ENCODE measurements at regions not wholly inside any gene's neighbourhood (a gene's known extent, or its start where the extent isn't known, plus 50 kb on each side); places are given as distances from the start of the nearest gene placed in this dataset.

- CTCF ChIA-PET, result no interaction called here
- BruUV-seq (replicated peaks), result no TSS peak
Observed at GRCh38 chr10:128491686-128492085, 365.5 kb upstream of the MKI67 start.

GRCh38 chr10:128493811-128494210, 367.6 kb upstream of the MKI67 start:
- no TSS peak for BruUV-seq (replicated peaks)

More at GRCh38 chr10:128491686-128492085, 365.5 kb upstream of the MKI67 start:
- Histone ChIP-seq H3K9me3 (ENCODE audit: low read length) (no peaks in the 10 kb centered on the region), H4K20me1 (ENCODE audit: low read length) (no peaks in the 10 kb centered on the region), H3K4me3 (ENCODE audit: low read length) (no peak overlapping the region), H3K4me1 (ENCODE audit: insufficient read depth, low read length) (no peaks in the 10 kb centered on the region), H2AFZ (ENCODE audit: low read length) (no peak overlapping the region), H3K79me2 (ENCODE audit: low read length) (no peaks in the 10 kb centered on the region), H3K36me3 (ENCODE audit: low read depth, low read length) (no peaks in the 10 kb centered on the region), H3K27ac (ENCODE audit: low read length) (no peak overlapping the region), H3K9ac (ENCODE audit: low read length) (no peak overlapping the region), H3K4me2 (ENCODE audit: low read length) (no peak overlapping the region), H3F3A (ENCODE audit: low read length, unreplicated experiment) (no peaks in the 10 kb centered on the region), H3K9me2 (replicated peaks; ENCODE audit: low read length) (no peaks in the 10 kb centered on the region), H3K27me3 (ENCODE audit: low read length) (no peaks in the 10 kb centered on the region)
- POLR2A ChIA-PET (ENCODE audit: unreplicated experiment), result no interaction called here
- intact Hi-C loops (cut with micrococcal nuclease), result no loop called here
- TF ChIP-seq EZH2 (IDR thresholded peaks at IDR 0.05; ENCODE audit: low read length, unreplicated experiment) (no peak), CTCF (conservative IDR thresholded peaks at IDR 0.05; ENCODE audit: low read depth, low read length) (no peak), EZH2phosphoT487 (IDR thresholded peaks at IDR 0.05; ENCODE audit: borderline replicate concordance, low read length) (no peak)
- DNase-seq (no peak), ATAC-seq (no peak)

GRCh38 chr10:128494665-128495064, 368.4 kb upstream of the MKI67 start:
- Histone ChIP-seq H3K36me3 (ENCODE audit: low read depth, low read length) (no peaks in the 10 kb centered on the region), H3K4me2 (ENCODE audit: low read length) (no peak overlapping the region), H3K9me3 (ENCODE audit: low read length) (no peaks in the 10 kb centered on the region), H3K4me1 (ENCODE audit: insufficient read depth, low read length) (no peaks in the 10 kb centered on the region), H3F3A (ENCODE audit: low read length, unreplicated experiment) (no peaks in the 10 kb centered on the region), H2AFZ (ENCODE audit: low read length) (no peak overlapping the region), H3K9me2 (replicated peaks; ENCODE audit: low read length) (no peaks in the 10 kb centered on the region), H3K4me3 (ENCODE audit: low read length) (no peak overlapping the region), H4K20me1 (ENCODE audit: low read length) (no peaks in the 10 kb centered on the region), H3K79me2 (ENCODE audit: low read length) (no peaks in the 10 kb centered on the region), H3K9ac (ENCODE audit: low read length) (no peak overlapping the region), H3K27me3 (ENCODE audit: low read length) (no peaks in the 10 kb centered on the region), H3K27ac (ENCODE audit: low read length) (no peak overlapping the region)
- ChIA-PET CTCF (no interaction called here), POLR2A (ENCODE audit: unreplicated experiment) (no interaction called here)
- intact Hi-C loops (cut with micrococcal nuclease), result no loop called here
- no TSS peak for BruUV-seq (replicated peaks)
- DNase-seq (no peak), ATAC-seq (no peak)
- TF ChIP-seq CTCF (conservative IDR thresholded peaks at IDR 0.05; ENCODE audit: low read depth, low read length) (no peak), EZH2 (IDR thresholded peaks at IDR 0.05; ENCODE audit: low read length, unreplicated experiment) (no peak), EZH2phosphoT487 (IDR thresholded peaks at IDR 0.05; ENCODE audit: borderline replicate concordance, low read length) (no peak)

More at GRCh38 chr10:128493811-128494210, 367.6 kb upstream of the MKI67 start:
- H3K27ac ChIP-seq (ENCODE audit: low read length), result no peak overlapping the region
- H3K4me3 ChIP-seq (ENCODE audit: low read length), result no peak overlapping the region
- H3K9me3 ChIP-seq (ENCODE audit: low read length), result no peaks in the 10 kb centered on the region
- DNase-seq (no peak), ATAC-seq (no peak)
- H3K27me3 ChIP-seq (ENCODE audit: low read length), result no peaks in the 10 kb centered on the region
- POLR2A ChIA-PET (ENCODE audit: unreplicated experiment), result no interaction called here
- no peaks in the 10 kb centered on the region for H3K79me2 ChIP-seq (ENCODE audit: low read length)
- H3K4me1 ChIP-seq (ENCODE audit: insufficient read depth, low read length), result no peaks in the 10 kb centered on the region
- H4K20me1 ChIP-seq (ENCODE audit: low read length), result no peaks in the 10 kb centered on the region
- TF ChIP-seq CTCF (conservative IDR thresholded peaks at IDR 0.05; ENCODE audit: low read depth, low read length) (no peak), EZH2phosphoT487 (IDR thresholded peaks at IDR 0.05; ENCODE audit: borderline replicate concordance, low read length) (no peak), EZH2 (IDR thresholded peaks at IDR 0.05; ENCODE audit: low read length, unreplicated experiment) (no peak)
- H3K9me2 ChIP-seq (replicated peaks; ENCODE audit: low read length), result no peaks in the 10 kb centered on the region
- H3K36me3 ChIP-seq (ENCODE audit: low read depth, low read length), result no peaks in the 10 kb centered on the region
- CTCF ChIA-PET, result no interaction called here
- H3K9ac ChIP-seq (ENCODE audit: low read length), result no peak overlapping the region
- intact Hi-C loops (cut with micrococcal nuclease), result no loop called here
- H3K4me2 ChIP-seq (ENCODE audit: low read length), result no peak overlapping the region
- H2AFZ ChIP-seq (ENCODE audit: low read length), result no peak overlapping the region
- H3F3A ChIP-seq (ENCODE audit: low read length, unreplicated experiment), result no peaks in the 10 kb centered on the region

All from PC-3 (cell line).